Upper lobe of left lung (tissue), 4 donors: ENCODE measurements at regions not wholly inside any gene's neighbourhood (a gene's known extent, or its start where the extent isn't known, plus 50 kb on each side); places are given as distances from the start of the nearest gene placed in this dataset.

Source experiments
- CTCF ChIP-seq, 6 experiments: fragments of 450-650 bp in 4 of 6; fragments of 200-600 bp in 2 of 6; sonication (generic) in 2 of 6; IDR thresholded peaks; one replicate each; pipeline ENCODE4 v1.5.1; 2016 to 2019; ENCODE audit warnings: antibody characterized with exemption in 6 of 6
- POLR2A ChIP-seq, 4 donors: fragments of 450-650 bp; IDR thresholded peaks; one replicate each; pipeline ENCODE4 v1.5.1; 2016 to 2017; ENCODE audit warnings: antibody characterized with exemption in 4 of 4, mild to moderate bottlenecking in 2 of 4

- TF ChIP-seq CTCF (IDR thresholded peaks at IDR 0.05) (no peak), POLR2A (IDR thresholded peaks at IDR 0.05) (no peak)
These were observed 244.4 kb downstream of the NEDD1 start for GRCh38 chr12:97151481-97151880.
